ENCODE measurements at regions not wholly inside any gene's neighbourhood (a gene's known extent, or its start where the extent isn't known, plus 50 kb on each side); places are given as distances from the start of the nearest gene placed in this dataset.
"Not testable (repeated sequence)": the region's sequence is repeated elsewhere in the genome, so short reads cannot be mapped to it uniquely, and the experiment has no call there.

- no peak for DNase-seq (ENCODE audit: low read depth)
- H3K4me3 ChIP-seq (ENCODE audit: low read depth, low read length) = no peak overlapping the region
- TF ChIP-seq CTCF (conservative IDR thresholded peaks at IDR 0.05; ENCODE audit: low read depth, low read length) = no peak
Measured at GRCh38 chr7:152543799-152544198, 108.0 kb upstream of the KMT2C start.

GRCh38 chr7:152541892-152542291 lies 106.1 kb upstream of the KMT2C start:
- DNase-seq (ENCODE audit: low read depth) = no peak
- TF ChIP-seq CTCF (conservative IDR thresholded peaks at IDR 0.05; ENCODE audit: low read depth, low read length) = no peak
- no peak overlapping the region for H3K4me3 ChIP-seq (ENCODE audit: low read depth, low read length)

- H3K4me3 ChIP-seq (ENCODE audit: low read depth, low read length); DNase-seq (ENCODE audit: low read depth): not testable (repeated sequence)
Measured at GRCh38 chr7:152539190-152539495, 103.3 kb upstream of the KMT2C start.

- not testable (repeated sequence) for H3K4me3 ChIP-seq (ENCODE audit: low read depth, low read length); DNase-seq (ENCODE audit: low read depth)
Measured at GRCh38 chr7:152538346-152539189, 102.8 kb upstream of the KMT2C start.

- no peak overlapping the region for H3K4me3 ChIP-seq (ENCODE audit: low read depth, low read length)
- DNase-seq (ENCODE audit: low read depth) = no peak
- no peak for TF ChIP-seq CTCF (conservative IDR thresholded peaks at IDR 0.05; ENCODE audit: low read depth, low read length)
Measured at GRCh38 chr7:152537639-152538038, 101.8 kb upstream of the KMT2C start.

- TF ChIP-seq CTCF (conservative IDR thresholded peaks at IDR 0.05; ENCODE audit: low read depth, low read length) = no peak
- no peak overlapping the region for H3K4me3 ChIP-seq (ENCODE audit: low read depth, low read length)
- DNase-seq (ENCODE audit: low read depth) = no peak
Measured at GRCh38 chr7:152528612-152529011, 92.8 kb upstream of the KMT2C start.

GRCh38 chr7:152527610-152528032 lies 91.8 kb upstream of the KMT2C start:
- DNase-seq (ENCODE audit: low read depth) = no peak
- no peak overlapping the region for H3K4me3 ChIP-seq (ENCODE audit: low read depth, low read length)
- TF ChIP-seq CTCF (conservative IDR thresholded peaks at IDR 0.05; ENCODE audit: low read depth, low read length) = no peak

- TF ChIP-seq CTCF (conservative IDR thresholded peaks at IDR 0.05; ENCODE audit: low read depth, low read length) = no peak
- no peak for DNase-seq (ENCODE audit: low read depth)
- no peak overlapping the region for H3K4me3 ChIP-seq (ENCODE audit: low read depth, low read length)
Measured at GRCh38 chr7:152523916-152524315, 88.1 kb upstream of the KMT2C start.

Data from choroid plexus epithelial cell (primary cell).